ENCODE measurements at regions not wholly inside any gene's neighbourhood (a gene's known extent, or its start where the extent isn't known, plus 50 kb on each side); places are given as distances from the start of the nearest gene placed in this dataset.

DNA sequence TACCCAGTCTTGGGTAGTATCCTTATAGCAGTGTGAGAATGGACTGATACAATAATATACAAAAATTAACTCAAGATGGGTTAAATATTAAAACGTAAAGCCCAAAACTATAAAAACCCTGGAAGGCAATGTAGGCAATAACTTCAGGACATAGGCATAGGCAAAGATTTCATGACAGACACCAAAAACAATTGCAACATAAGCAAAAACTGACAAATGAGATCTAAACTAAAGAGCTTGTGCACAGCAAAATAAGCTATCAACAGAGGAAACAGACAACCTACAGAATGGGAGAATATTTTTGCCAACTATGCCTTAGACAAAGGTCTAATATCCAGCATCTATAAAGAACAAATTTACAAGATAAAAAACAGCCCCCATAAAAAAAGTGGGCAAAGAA is 204.8 kb upstream of the CCDC54 start:
- TF ChIP-seq, protein P1, sequence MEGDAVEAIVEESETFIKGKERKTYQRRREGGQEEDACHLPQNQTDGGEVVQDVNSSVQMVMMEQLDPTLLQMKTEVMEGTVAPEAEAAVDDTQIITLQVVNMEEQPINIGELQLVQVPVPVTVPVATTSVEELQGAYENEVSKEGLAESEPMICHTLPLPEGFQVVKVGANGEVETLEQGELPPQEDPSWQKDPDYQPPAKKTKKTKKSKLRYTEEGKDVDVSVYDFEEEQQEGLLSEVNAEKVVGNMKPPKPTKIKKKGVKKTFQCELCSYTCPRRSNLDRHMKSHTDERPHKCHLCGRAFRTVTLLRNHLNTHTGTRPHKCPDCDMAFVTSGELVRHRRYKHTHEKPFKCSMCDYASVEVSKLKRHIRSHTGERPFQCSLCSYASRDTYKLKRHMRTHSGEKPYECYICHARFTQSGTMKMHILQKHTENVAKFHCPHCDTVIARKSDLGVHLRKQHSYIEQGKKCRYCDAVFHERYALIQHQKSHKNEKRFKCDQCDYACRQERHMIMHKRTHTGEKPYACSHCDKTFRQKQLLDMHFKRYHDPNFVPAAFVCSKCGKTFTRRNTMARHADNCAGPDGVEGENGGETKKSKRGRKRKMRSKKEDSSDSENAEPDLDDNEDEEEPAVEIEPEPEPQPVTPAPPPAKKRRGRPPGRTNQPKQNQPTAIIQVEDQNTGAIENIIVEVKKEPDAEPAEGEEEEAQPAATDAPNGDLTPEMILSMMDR (IDR thresholded peaks at IDR 0.05; ENCODE audit: borderline replicate concordance), result no peak
- H3K27ac ChIP-seq (replicated peaks), result no peak overlapping the region
- peaks cover 28% of the 10 kb centered on the region for H3K9me3 ChIP-seq (replicated peaks)
- intact Hi-C loops (cut with micrococcal nuclease), result no loop called here
- no peak for DNase-seq
- no peak overlapping the region for H3K4me3 ChIP-seq
- peaks cover 5% of the 10 kb centered on the region for H3K4me1 ChIP-seq
- H3K27me3 ChIP-seq (ENCODE audit: low read depth), result no peaks in the 10 kb centered on the region
- H3K36me3 ChIP-seq, result no peaks in the 10 kb centered on the region

DNA sequence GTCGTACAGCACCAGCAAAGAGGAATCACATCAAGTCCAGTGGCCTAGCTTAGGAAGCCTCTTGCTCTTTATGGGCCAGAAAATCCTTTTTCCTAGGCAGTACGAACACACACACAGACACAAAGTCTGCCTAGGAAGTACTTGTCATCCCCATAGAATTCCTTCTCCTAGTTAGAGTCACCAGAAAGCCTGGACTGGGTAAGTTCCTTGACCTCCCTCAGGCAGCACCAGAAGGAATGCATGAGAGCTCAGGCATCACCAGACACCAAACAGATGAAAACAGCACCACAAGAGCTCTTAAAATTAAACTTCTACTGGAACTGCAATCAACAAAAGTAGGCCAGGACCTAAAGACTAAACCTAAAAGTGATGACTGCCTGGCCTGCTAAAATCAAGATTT is 192.9 kb upstream of the CCDC54 start:
- H3K9me3 ChIP-seq (replicated peaks), result no peaks in the 10 kb centered on the region
- H3K27ac ChIP-seq (replicated peaks), result no peak overlapping the region
- TF ChIP-seq, protein P1 (IDR thresholded peaks at IDR 0.05; ENCODE audit: borderline replicate concordance), result no peak
- H3K36me3 ChIP-seq, result no peaks in the 10 kb centered on the region
- intact Hi-C loops (cut with micrococcal nuclease), result no loop called here
- no peak for DNase-seq
- H3K4me3 ChIP-seq, result no peak overlapping the region
- H3K27me3 ChIP-seq (ENCODE audit: low read depth), result no peaks in the 10 kb centered on the region
- peaks cover 7% of the 10 kb centered on the region for H3K4me1 ChIP-seq

DNA sequence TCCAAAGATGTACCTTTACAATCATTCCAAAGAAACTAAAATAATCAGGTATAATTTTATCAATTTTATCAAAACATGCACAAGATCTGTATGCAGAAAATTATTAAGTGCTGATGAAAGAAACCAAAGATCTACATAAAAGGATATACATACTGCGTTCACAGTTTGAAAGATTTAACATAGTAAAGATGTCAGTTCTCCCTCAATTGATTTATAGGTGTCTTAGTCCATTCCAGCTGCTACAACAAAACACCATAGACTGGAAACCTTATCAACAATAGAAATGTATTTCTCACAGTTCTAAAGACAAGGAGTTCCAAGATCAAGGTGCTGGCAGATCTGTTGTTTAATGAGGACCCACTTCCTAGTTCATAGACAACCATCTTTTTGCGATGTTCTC is 189.0 kb upstream of the CCDC54 start:
- intact Hi-C loops (cut with micrococcal nuclease), result no loop called here
- H3K9me3 ChIP-seq (replicated peaks), result no peaks in the 10 kb centered on the region
- no peak for DNase-seq
- H3K27me3 ChIP-seq (ENCODE audit: low read depth), result no peaks in the 10 kb centered on the region
- H3K36me3 ChIP-seq, result no peaks in the 10 kb centered on the region
- H3K27ac ChIP-seq (replicated peaks), result no peak overlapping the region
- H3K4me1 ChIP-seq, result peaks cover 7% of the 10 kb centered on the region
- TF ChIP-seq, protein P1 (IDR thresholded peaks at IDR 0.05; ENCODE audit: borderline replicate concordance), result no peak
- H3K4me3 ChIP-seq, result no peak overlapping the region

DNA sequence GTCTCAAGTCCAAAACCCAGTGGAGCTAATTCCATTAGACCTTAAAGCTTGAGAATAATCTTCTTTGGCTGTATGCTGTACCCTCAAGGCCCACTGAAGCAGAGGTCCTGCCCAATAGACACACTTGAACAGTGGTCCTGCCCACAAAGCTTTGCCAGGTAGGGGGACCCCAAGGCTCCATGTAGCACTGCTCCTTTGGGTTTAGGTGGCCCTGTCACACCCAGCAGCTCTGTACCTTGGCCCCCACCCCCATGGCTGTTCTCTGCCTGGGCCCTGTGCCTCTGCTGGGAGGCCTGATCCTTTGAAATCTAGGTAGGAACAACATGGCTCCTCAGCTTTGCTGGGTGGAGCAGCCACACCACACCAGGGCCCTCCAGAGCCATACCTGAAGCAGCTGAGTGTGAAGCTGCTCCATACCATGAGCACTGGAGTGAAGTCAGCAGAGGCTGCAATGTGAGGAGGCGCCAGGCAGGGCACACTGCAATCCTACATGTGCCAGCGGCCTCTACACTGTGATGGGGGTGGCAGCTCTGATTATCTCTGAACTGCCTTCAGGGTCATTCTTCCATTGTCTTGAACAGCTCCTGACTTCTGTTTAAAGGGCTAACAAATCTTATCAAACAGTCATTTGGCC is 188.0 kb upstream of the CCDC54 start:
- DNase-seq, result no peak
- Histone ChIP-seq H3K9me3 (replicated peaks) (no peaks in the 10 kb centered on the region), H3K4me3 (no peak overlapping the region), H3K4me1 (peaks cover 5% of the 10 kb centered on the region), H3K27me3 (ENCODE audit: low read depth) (no peaks in the 10 kb centered on the region), H3K27ac (replicated peaks) (no peak overlapping the region), H3K36me3 (no peaks in the 10 kb centered on the region)
- TF ChIP-seq, protein P1 (IDR thresholded peaks at IDR 0.05; ENCODE audit: borderline replicate concordance), result no peak
- intact Hi-C loops (cut with micrococcal nuclease), result no loop called here

DNA sequence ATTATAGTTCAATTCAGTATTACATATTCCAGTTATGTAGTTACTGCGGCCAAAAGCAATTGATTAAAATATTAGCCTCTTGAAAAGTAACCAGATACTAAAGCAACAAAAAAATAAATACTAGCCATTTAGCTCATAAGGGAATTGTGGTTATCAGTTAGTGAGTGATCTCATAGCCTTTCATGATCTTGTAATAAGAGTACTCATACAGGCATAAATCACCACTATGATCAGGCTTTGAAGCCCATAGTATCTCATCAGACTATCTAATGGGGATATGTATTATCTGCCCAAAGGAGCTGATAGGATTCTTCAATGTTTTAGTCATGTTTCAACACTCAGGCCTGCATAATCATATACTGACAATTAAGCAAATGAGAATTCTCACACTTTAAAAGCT is 184.1 kb upstream of the CCDC54 start:
- Histone ChIP-seq H3K4me3 (no peak overlapping the region), H3K4me1 (peaks cover 10% of the 10 kb centered on the region), H3K27me3 (ENCODE audit: low read depth) (no peaks in the 10 kb centered on the region), H3K27ac (replicated peaks) (no peak overlapping the region), H3K36me3 (no peaks in the 10 kb centered on the region), H3K9me3 (replicated peaks) (no peaks in the 10 kb centered on the region)
- intact Hi-C loops (cut with micrococcal nuclease), result no loop called here
- TF ChIP-seq, protein P1 (IDR thresholded peaks at IDR 0.05; ENCODE audit: borderline replicate concordance), result no peak
- no peak for DNase-seq
